Osteoblast (primary cell): ENCODE measurements at regions not wholly inside any gene's neighbourhood (a gene's known extent, or its start where the extent isn't known, plus 50 kb on each side); places are given as distances from the start of the nearest gene placed in this dataset.

Experiments
- DNase-seq: peaks from one replicate; pipeline ENCODE4 v3.0.0; 2011; ENCODE audit warnings: low spot score, mixed read lengths; ENCODE audit not compliant: insufficient read length; ENCODE audit errors: missing footprints
- H2AFZ ChIP-seq: 2 replicates; pipeline ENCODE4 v1.6.0; 2011; ENCODE audit warnings: mild to moderate bottlenecking, low read length
- H3K27ac ChIP-seq: 2 replicates; pipeline ENCODE4 v1.5.1; 2011; ENCODE audit warnings: mild to moderate bottlenecking, low read depth, low read length, moderate library complexity
- H3K27me3 ChIP-seq: 2 replicates; pipeline ENCODE4 v1.6.0; 2012; ENCODE audit warnings: mild to moderate bottlenecking, control low read depth, inconsistent platforms, low read length, moderate library complexity; ENCODE audit not compliant: insufficient read depth
- H3K36me3 ChIP-seq: 2 replicates; pipeline ENCODE4 v1.5.1; 2011; ENCODE audit warnings: mild to moderate bottlenecking, low read length, control low read depth, moderate library complexity; ENCODE audit not compliant: insufficient read depth
- H3K4me1 ChIP-seq: 2 replicates; pipeline ENCODE4 v1.5.1; 2011; ENCODE audit warnings: mild to moderate bottlenecking, low read length, control low read depth, moderate library complexity; ENCODE audit not compliant: insufficient read depth
- H3K4me2 ChIP-seq: 2 replicates; pipeline ENCODE4 v1.6.0; 2011; ENCODE audit warnings: mild to moderate bottlenecking, low read length; ENCODE audit not compliant: insufficient read depth
- H3K4me3 ChIP-seq: fragments of 200-600 bp; sonication (generic); 3 replicates; pipeline ENCODE4 v1.5.1; 2012; ENCODE audit warnings: mild to moderate bottlenecking, low read length, inconsistent platforms; ENCODE audit not compliant: insufficient read depth
- H3K79me2 ChIP-seq: 2 replicates; pipeline ENCODE4 v1.6.0; 2012; ENCODE audit warnings: mild to moderate bottlenecking, low read length, control low read depth, inconsistent platforms; ENCODE audit not compliant: insufficient read depth
- H3K9me3 ChIP-seq: 2 replicates; pipeline ENCODE4 v1.5.1; 2011; ENCODE audit warnings: low read depth, low read length, control low read depth
- H4K20me1 ChIP-seq: 2 replicates; pipeline ENCODE4 v1.6.0; 2012; ENCODE audit warnings: mild to moderate bottlenecking, low read length, control low read depth; ENCODE audit not compliant: insufficient read depth
- TF ChIP-seq, protein P1 (sequence below): IDR thresholded peaks from 2 replicates; pipeline ENCODE4 v1.5.1; 2011; ENCODE audit warnings: mild to moderate bottlenecking, low read depth, low read length, moderate library complexity; ENCODE audit errors: extremely low read depth

DNA sequence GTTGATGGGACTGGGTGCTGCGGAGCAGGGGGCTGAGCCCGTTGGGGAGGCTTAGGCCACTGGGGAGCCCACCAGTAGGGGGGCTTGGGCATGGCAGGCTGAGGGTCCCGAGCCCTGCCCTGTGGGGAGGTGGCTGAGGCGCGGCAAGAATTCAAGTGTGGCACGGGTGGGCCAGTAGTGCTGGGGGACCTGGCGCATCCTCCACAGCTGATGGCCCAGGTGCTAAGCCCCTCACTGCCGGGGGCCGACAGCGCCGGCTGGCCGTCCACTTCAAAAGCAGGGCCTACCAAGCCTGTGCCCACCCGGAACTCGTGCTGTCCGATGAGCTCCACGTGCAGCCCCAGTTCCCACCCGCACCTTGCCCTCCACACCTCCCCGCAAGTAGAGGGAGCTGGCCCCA, 917.5 kb downstream of the TAF11L14 start:
- H3K27ac ChIP-seq: no peak overlapping the region
- no peak for DNase-seq
- no peaks in the 10 kb centered on the region for H4K20me1 ChIP-seq
- no peak overlapping the region for H3K4me3 ChIP-seq
- H2AFZ ChIP-seq: no peak overlapping the region
- H3K4me2 ChIP-seq: no peak overlapping the region
- peaks cover 3% of the 10 kb centered on the region for H3K9me3 ChIP-seq
- H3K36me3 ChIP-seq: no peaks in the 10 kb centered on the region
- no peaks in the 10 kb centered on the region for H3K4me1 ChIP-seq
- H3K79me2 ChIP-seq: no peaks in the 10 kb centered on the region
- TF ChIP-seq, protein P1, sequence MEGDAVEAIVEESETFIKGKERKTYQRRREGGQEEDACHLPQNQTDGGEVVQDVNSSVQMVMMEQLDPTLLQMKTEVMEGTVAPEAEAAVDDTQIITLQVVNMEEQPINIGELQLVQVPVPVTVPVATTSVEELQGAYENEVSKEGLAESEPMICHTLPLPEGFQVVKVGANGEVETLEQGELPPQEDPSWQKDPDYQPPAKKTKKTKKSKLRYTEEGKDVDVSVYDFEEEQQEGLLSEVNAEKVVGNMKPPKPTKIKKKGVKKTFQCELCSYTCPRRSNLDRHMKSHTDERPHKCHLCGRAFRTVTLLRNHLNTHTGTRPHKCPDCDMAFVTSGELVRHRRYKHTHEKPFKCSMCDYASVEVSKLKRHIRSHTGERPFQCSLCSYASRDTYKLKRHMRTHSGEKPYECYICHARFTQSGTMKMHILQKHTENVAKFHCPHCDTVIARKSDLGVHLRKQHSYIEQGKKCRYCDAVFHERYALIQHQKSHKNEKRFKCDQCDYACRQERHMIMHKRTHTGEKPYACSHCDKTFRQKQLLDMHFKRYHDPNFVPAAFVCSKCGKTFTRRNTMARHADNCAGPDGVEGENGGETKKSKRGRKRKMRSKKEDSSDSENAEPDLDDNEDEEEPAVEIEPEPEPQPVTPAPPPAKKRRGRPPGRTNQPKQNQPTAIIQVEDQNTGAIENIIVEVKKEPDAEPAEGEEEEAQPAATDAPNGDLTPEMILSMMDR: no peak
- H3K27me3 ChIP-seq: no peaks in the 10 kb centered on the region

DNA sequence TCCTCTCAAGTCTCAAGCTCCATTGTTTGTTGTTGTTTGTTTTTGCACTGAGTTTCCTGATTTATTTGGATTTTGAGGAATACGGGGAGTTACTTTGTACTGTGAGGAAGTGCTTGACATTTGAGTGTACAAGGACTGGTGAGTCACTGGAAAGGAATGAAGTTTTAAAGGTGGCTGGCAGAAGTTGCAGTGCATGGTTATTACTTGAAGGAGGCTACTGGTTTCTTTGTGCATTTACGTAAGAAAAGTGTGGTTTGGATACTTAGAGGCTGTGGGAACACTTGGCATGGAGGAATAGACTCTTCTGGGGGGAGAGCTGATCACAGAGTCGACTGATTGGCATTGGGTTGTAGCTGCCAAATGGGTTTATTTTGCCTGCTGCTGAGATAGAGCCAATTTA, 919.0 kb downstream of the TAF11L14 start:
- no peak overlapping the region for H3K27ac ChIP-seq
- TF ChIP-seq, protein P1: no peak
- H2AFZ ChIP-seq: no peak overlapping the region
- no peaks in the 10 kb centered on the region for H3K4me1 ChIP-seq
- H3K36me3 ChIP-seq: no peaks in the 10 kb centered on the region
- no peak overlapping the region for H3K4me2 ChIP-seq
- no peaks in the 10 kb centered on the region for H3K27me3 ChIP-seq
- no peak overlapping the region for H3K4me3 ChIP-seq
- H4K20me1 ChIP-seq: no peaks in the 10 kb centered on the region
- peaks cover 3% of the 10 kb centered on the region for H3K9me3 ChIP-seq
- peak; percentile 5 for DNase-seq
- no peaks in the 10 kb centered on the region for H3K79me2 ChIP-seq

DNA sequence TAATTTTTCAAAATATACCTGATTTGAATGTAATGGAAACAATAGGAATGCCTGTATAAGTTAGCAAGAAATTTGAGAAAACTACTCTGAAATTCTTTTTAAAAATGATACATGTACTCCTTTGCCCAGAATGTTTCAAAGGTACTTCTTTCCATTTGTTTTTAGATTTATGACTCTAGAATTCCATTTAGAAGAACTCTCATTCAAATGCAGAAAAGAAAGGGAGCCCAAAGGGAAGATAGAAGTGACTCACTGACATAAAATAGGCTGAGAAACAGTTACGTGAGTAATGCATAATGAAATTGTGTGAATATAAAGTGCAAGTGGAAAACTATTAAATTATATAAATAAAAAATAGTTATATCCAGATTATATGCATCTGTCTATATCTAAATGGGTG, 926.3 kb downstream of the TAF11L14 start:
- Histone ChIP-seq H3K4me1 (no peaks in the 10 kb centered on the region), H2AFZ (no peak overlapping the region), H3K4me3 (no peak overlapping the region), H3K27me3 (no peaks in the 10 kb centered on the region), H3K36me3 (no peaks in the 10 kb centered on the region), H3K79me2 (no peaks in the 10 kb centered on the region), H3K27ac (no peak overlapping the region), H4K20me1 (no peaks in the 10 kb centered on the region), H3K9me3 (no peaks in the 10 kb centered on the region), H3K4me2 (no peak overlapping the region)
- TF ChIP-seq, protein P1: no peak
- no peak for DNase-seq

DNA sequence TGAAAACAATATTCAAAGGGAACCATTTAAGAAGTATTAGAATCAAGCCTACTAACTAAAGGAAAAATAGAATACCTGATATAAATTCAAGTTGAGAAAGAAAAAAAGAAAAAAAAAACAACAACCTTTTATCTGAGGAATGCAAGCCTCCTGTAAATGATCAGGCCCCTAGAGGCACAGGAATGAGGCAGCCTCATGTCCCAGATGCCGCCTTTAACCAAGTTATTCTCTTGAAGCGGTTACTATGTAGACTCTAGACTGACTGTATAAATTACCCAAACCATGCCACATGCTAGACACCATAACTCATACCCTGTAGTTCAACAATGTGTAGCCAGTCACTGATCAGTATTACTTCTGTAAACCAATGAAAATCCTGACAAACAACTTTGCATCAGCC, 929.6 kb downstream of the TAF11L14 start:
- Histone ChIP-seq H4K20me1 (no peaks in the 10 kb centered on the region), H3K9me3 (no peaks in the 10 kb centered on the region), H3K27ac (no peak overlapping the region), H3K36me3 (no peaks in the 10 kb centered on the region), H3K4me3 (no peak overlapping the region), H3K4me2 (no peak overlapping the region), H2AFZ (no peak overlapping the region), H3K27me3 (no peaks in the 10 kb centered on the region), H3K4me1 (no peaks in the 10 kb centered on the region), H3K79me2 (no peaks in the 10 kb centered on the region)
- DNase-seq: no peak
- TF ChIP-seq, protein P1: no peak
